ENCODE measurements at regions not wholly inside any gene's neighbourhood (a gene's known extent, or its start where the extent isn't known, plus 50 kb on each side); places are given as distances from the start of the nearest gene placed in this dataset.

- TF ChIP-seq CTCF (IDR thresholded peaks at IDR 0.05; ENCODE audit: unreplicated experiment): no peak
- H3K27ac Mint-ChIP-seq (ENCODE audit: unreplicated experiment): no peak overlapping the region
- H3K36me3 Mint-ChIP-seq (ENCODE audit: low read depth, unreplicated experiment): no peaks in the 10 kb centered on the region
These were observed 120.2 kb upstream of the GUCY1A1 start for GRCh38 chr4:155546451-155546850.

GRCh38 chr4:155545456-155545855 is 121.2 kb upstream of the GUCY1A1 start:
- Mint-ChIP-seq H3K27me3 (ENCODE audit: unreplicated experiment) (peaks cover 2% of the 10 kb centered on the region), H3K36me3 (ENCODE audit: low read depth, unreplicated experiment) (no peaks in the 10 kb centered on the region), H3K9me3 (ENCODE audit: unreplicated experiment) (no peaks in the 10 kb centered on the region), H3K27ac (ENCODE audit: unreplicated experiment) (no peak overlapping the region), H3K4me3 (ENCODE audit: unreplicated experiment) (no peak overlapping the region), H3K4me1 (ENCODE audit: unreplicated experiment) (no peaks in the 10 kb centered on the region)
- DNase-seq (ENCODE audit: low spot score): no peak
- no peak for TF ChIP-seq CTCF (IDR thresholded peaks at IDR 0.05; ENCODE audit: unreplicated experiment)

More at GRCh38 chr4:155546451-155546850, 120.2 kb upstream of the GUCY1A1 start:
- Mint-ChIP-seq H3K27me3 (ENCODE audit: unreplicated experiment) (peaks cover 4% of the 10 kb centered on the region), H3K4me1 (ENCODE audit: unreplicated experiment) (no peaks in the 10 kb centered on the region), H3K4me3 (ENCODE audit: unreplicated experiment) (no peak overlapping the region), H3K9me3 (ENCODE audit: unreplicated experiment) (no peaks in the 10 kb centered on the region)
- DNase-seq (ENCODE audit: low spot score): no peak

- H3K4me1 Mint-ChIP-seq (ENCODE audit: unreplicated experiment): no peaks in the 10 kb centered on the region
- no peaks in the 10 kb centered on the region for H3K36me3 Mint-ChIP-seq (ENCODE audit: low read depth, unreplicated experiment)
- no peak for TF ChIP-seq CTCF (IDR thresholded peaks at IDR 0.05; ENCODE audit: unreplicated experiment)
- no peak for DNase-seq (ENCODE audit: low spot score)
- no peak overlapping the region for H3K27ac Mint-ChIP-seq (ENCODE audit: unreplicated experiment)
- H3K27me3 Mint-ChIP-seq (ENCODE audit: unreplicated experiment): peaks cover 2% of the 10 kb centered on the region
- no peak overlapping the region for H3K4me3 Mint-ChIP-seq (ENCODE audit: unreplicated experiment)
- H3K9me3 Mint-ChIP-seq (ENCODE audit: unreplicated experiment): no peaks in the 10 kb centered on the region
These were observed 122.1 kb upstream of the GUCY1A1 start for GRCh38 chr4:155544547-155544946.

GRCh38 chr4:155543126-155543765 is 123.4 kb upstream of the GUCY1A1 start:
- H3K9me3 Mint-ChIP-seq (ENCODE audit: unreplicated experiment): no peaks in the 10 kb centered on the region
- H3K36me3 Mint-ChIP-seq (ENCODE audit: low read depth, unreplicated experiment): no peaks in the 10 kb centered on the region
- no peak for DNase-seq (ENCODE audit: low spot score)
- no peak overlapping the region for H3K4me3 Mint-ChIP-seq (ENCODE audit: unreplicated experiment)
- no peak for TF ChIP-seq CTCF (IDR thresholded peaks at IDR 0.05; ENCODE audit: unreplicated experiment)
- peaks cover 2% of the 10 kb centered on the region for H3K27me3 Mint-ChIP-seq (ENCODE audit: unreplicated experiment)
- no peaks in the 10 kb centered on the region for H3K4me1 Mint-ChIP-seq (ENCODE audit: unreplicated experiment)
- H3K27ac Mint-ChIP-seq (ENCODE audit: unreplicated experiment): no peak overlapping the region

GRCh38 chr4:155542415-155542814 is 124.2 kb upstream of the GUCY1A1 start:
- no peak for DNase-seq (ENCODE audit: low spot score)
- no peaks in the 10 kb centered on the region for H3K4me1 Mint-ChIP-seq (ENCODE audit: unreplicated experiment)
- H3K9me3 Mint-ChIP-seq (ENCODE audit: unreplicated experiment): no peaks in the 10 kb centered on the region
- TF ChIP-seq CTCF (IDR thresholded peaks at IDR 0.05; ENCODE audit: unreplicated experiment): no peak
- no peaks in the 10 kb centered on the region for H3K36me3 Mint-ChIP-seq (ENCODE audit: low read depth, unreplicated experiment)
- no peak overlapping the region for H3K27ac Mint-ChIP-seq (ENCODE audit: unreplicated experiment)
- peaks cover 2% of the 10 kb centered on the region for H3K27me3 Mint-ChIP-seq (ENCODE audit: unreplicated experiment)
- H3K4me3 Mint-ChIP-seq (ENCODE audit: unreplicated experiment): no peak overlapping the region
